HG03565 (cell line): ENCODE measurements at regions not wholly inside any gene's neighbourhood (a gene's known extent, or its start where the extent isn't known, plus 50 kb on each side); places are given as distances from the start of the nearest gene placed in this dataset.

Experiments
- ATAC-seq: cut with Tn5 transposase; IDR thresholded peaks from one replicate; pipeline ENCODE4 v1.9.1; 2021; ENCODE audit warnings: mild to moderate bottlenecking, moderate library complexity; ENCODE audit not compliant: unreplicated experiment

GRCh38 chr3:34225821-34226366, 427.5 kb downstream of the PDCD6IP start:
- no peak for ATAC-seq

GRCh38 chr3:34229876-34230275, 431.4 kb downstream of the PDCD6IP start:
- ATAC-seq: no peak

GRCh38 chr3:34235096-34235495, 436.7 kb downstream of the PDCD6IP start:
- ATAC-seq: no peak

GRCh38 chr3:34237946-34238345, 439.5 kb downstream of the PDCD6IP start:
- ATAC-seq: no peak

- ATAC-seq: no peak
Measured at GRCh38 chr3:34238407-34238806, 440.0 kb downstream of the PDCD6IP start.

GRCh38 chr3:34239287-34239686, 440.9 kb downstream of the PDCD6IP start:
- no peak for ATAC-seq

GRCh38 chr3:34239875-34240274, 441.4 kb downstream of the PDCD6IP start:
- ATAC-seq: no peak

- ATAC-seq: no peak
Measured at GRCh38 chr3:34247401-34247800, 449.0 kb downstream of the PDCD6IP start.

- ATAC-seq: peak; percentile 96
Measured at GRCh38 chr3:34248352-34248751, 449.9 kb downstream of the PDCD6IP start.

- ATAC-seq: no peak
Measured at GRCh38 chr3:34254285-34254684, 455.9 kb downstream of the PDCD6IP start.

- ATAC-seq: no peak
Measured at GRCh38 chr3:34256021-34256420, 457.6 kb downstream of the PDCD6IP start.

GRCh38 chr3:34256791-34257190, 458.4 kb downstream of the PDCD6IP start:
- no peak for ATAC-seq

- ATAC-seq: no peak
Measured at GRCh38 chr3:34258271-34258998, 460.0 kb downstream of the PDCD6IP start.

- peak; percentile 29 for ATAC-seq
Measured at GRCh38 chr3:34260271-34261000, 462.0 kb downstream of the PDCD6IP start.

- ATAC-seq: no peak
Measured at GRCh38 chr3:34261001-34261385, 462.6 kb downstream of the PDCD6IP start.

- no peak for ATAC-seq
Measured at GRCh38 chr3:34263101-34263621, 464.7 kb downstream of the PDCD6IP start.

- no peak for ATAC-seq
Measured at GRCh38 chr3:34264337-34265041, 466.1 kb downstream of the PDCD6IP start.

- ATAC-seq: no peak
Measured at GRCh38 chr3:34267088-34267487, 468.7 kb downstream of the PDCD6IP start.

GRCh38 chr3:34268032-34268709, 469.7 kb downstream of the PDCD6IP start:
- ATAC-seq: no peak

- ATAC-seq: no peak
Measured at GRCh38 chr3:34275811-34276210, 477.4 kb downstream of the PDCD6IP start.

GRCh38 chr3:34276342-34276741, 477.9 kb downstream of the PDCD6IP start:
- ATAC-seq: no peak
